GM12873 (cell line): ENCODE measurements at regions not wholly inside any gene's neighbourhood (a gene's known extent, or its start where the extent isn't known, plus 50 kb on each side); places are given as distances from the start of the nearest gene placed in this dataset.

Experiments used
- CTCF ChIP-seq: IDR thresholded peaks from 2 replicates; pipeline ENCODE4 v1.5.1; 2012; ENCODE audit warnings: low read depth, mild to moderate bottlenecking, moderate library complexity, low read length, control low read depth; ENCODE audit not compliant: insufficient read depth; ENCODE audit errors: missing control alignments

- TF ChIP-seq CTCF: no peak
Measured at GRCh38 chr9:93813221-93814076, 141.7 kb downstream of the BARX1 start.

- TF ChIP-seq CTCF: no peak
Measured at GRCh38 chr9:93812410-93812668, 142.8 kb downstream of the BARX1 start.

GRCh38 chr9:93810028-93810971 is 144.9 kb downstream of the BARX1 start:
- no peak for TF ChIP-seq CTCF

GRCh38 chr9:93809204-93809940 is 145.8 kb downstream of the BARX1 start:
- no peak for TF ChIP-seq CTCF

- TF ChIP-seq CTCF: no peak
Measured at GRCh38 chr9:93808115-93809029, 146.8 kb downstream of the BARX1 start.

- TF ChIP-seq CTCF: no peak
Measured at GRCh38 chr9:93807166-93808074, 147.7 kb downstream of the BARX1 start.
